ENCODE measurements at regions not wholly inside any gene's neighbourhood (a gene's known extent, or its start where the extent isn't known, plus 50 kb on each side); places are given as distances from the start of the nearest gene placed in this dataset.

DNA sequence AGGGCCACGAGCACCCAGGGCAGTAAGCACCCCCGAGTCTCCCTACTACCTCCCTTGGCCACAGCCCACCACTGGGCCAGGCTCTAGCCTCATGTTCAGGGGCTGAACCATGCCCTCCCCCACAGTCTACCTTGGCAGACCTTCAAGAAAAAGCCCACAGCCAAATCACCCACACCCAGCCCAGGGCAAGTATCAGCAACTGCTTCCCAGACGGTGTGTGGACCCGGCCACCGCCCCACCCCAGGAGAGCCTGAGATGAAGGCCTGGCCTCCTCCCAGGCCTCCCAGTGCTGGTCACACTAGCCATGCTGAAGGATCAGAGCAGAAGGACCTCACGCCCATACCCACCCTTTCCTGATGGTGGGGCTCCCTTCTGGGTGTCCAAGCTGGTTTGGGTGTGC is 92.0 kb upstream of the LINGO1 start:
- no peak for TF ChIP-seq EZH2 (IDR thresholded peaks at IDR 0.05; ENCODE audit: low read length, missing control alignments)
- TF ChIP-seq, protein P1, sequence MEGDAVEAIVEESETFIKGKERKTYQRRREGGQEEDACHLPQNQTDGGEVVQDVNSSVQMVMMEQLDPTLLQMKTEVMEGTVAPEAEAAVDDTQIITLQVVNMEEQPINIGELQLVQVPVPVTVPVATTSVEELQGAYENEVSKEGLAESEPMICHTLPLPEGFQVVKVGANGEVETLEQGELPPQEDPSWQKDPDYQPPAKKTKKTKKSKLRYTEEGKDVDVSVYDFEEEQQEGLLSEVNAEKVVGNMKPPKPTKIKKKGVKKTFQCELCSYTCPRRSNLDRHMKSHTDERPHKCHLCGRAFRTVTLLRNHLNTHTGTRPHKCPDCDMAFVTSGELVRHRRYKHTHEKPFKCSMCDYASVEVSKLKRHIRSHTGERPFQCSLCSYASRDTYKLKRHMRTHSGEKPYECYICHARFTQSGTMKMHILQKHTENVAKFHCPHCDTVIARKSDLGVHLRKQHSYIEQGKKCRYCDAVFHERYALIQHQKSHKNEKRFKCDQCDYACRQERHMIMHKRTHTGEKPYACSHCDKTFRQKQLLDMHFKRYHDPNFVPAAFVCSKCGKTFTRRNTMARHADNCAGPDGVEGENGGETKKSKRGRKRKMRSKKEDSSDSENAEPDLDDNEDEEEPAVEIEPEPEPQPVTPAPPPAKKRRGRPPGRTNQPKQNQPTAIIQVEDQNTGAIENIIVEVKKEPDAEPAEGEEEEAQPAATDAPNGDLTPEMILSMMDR (conservative IDR thresholded peaks at IDR 0.05 in 1 of 2, IDR thresholded peaks at IDR 0.05 in 1 of 2; ENCODE audit: low read depth in 1 of 2, low read length in 2 of 2): no peak
